ENCODE measurements at regions not wholly inside any gene's neighbourhood (a gene's known extent, or its start where the extent isn't known, plus 50 kb on each side); places are given as distances from the start of the nearest gene placed in this dataset.
"Not testable (repeated sequence)": the region's sequence is repeated elsewhere in the genome, so short reads cannot be mapped to it uniquely, and the experiment has no call there.

DNA sequence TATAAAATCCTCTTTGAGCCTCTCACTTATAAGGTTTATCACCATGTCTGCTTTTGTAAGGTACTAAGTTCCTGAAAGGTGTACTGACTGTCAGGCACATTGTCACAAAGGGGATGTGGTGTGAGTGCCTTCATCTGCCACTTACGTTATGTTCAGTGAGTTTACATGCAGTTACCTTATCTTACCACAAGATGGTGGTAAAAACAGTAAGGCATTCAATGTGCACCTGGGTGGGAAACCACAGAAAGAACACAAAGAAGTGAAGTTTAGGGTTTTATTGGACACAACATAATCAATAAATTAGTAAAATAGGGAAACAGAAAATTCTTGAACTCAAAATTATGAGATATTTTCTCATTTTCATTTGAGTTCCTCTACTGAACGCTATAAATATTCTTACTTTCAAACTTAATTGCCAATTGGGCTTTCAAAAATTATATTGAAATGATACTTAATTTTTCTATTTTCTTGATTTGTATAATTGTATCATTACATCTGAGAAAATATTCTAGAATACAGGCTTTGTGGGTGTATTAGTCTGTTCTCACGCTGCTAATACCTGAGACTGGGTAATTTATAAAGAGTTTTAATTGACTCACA lies 650.8 kb downstream of the PCDH7 start:
- DNase-seq: peak in 1 of 2 donors; percentile 30

- DNase-seq: peak; percentile 80 to 81
These were observed 654.2 kb downstream of the PCDH7 start for GRCh38 chr4:31374256-31374960.

DNA sequence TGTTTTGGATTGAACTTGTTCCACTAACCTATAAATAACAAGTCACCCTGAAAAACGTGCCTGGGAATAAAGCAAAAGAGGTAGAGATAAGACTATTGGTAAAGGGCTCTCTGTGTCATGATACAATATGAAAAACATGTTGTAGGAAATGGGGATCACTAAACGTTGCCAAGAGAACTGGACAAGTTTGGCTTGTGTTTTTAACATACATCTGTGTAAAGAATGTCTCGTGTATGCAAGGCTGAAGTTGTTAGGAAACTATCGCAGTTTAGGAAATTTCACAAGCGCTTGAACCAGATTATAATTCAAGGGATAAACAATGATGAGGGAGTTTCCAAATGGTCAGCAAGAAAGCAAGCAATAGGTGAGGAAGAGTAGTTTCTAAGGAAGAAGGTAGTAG lies 655.8 kb downstream of the PCDH7 start:
- DNase-seq: peak; percentile 42 to 45

DNA sequence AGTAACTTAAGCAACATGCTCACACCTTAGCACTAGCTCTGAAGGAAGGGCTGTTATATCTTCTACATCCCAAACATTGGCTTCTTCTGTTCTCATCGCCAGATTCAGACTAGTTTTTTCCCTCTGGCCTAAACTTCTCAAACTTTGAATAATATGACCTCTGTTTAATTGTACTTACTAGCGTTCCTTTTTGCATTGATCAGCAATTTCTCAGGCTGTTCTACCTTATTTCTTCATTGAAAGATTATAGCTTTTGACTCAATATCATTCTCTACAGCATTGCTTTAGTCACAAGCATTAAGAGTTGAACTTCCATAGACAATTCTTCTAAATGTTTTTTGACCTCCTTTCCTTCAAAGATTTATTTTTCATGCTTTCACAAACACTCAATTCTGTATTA lies 659.2 kb downstream of the PCDH7 start:
- no peak for DNase-seq

- no peak for DNase-seq
These were observed 663.6 kb downstream of the PCDH7 start for GRCh38 chr4:31383767-31384166.

GRCh38 chr4:31390849-31391248 lies 670.7 kb downstream of the PCDH7 start:
- DNase-seq: no peak

DNA sequence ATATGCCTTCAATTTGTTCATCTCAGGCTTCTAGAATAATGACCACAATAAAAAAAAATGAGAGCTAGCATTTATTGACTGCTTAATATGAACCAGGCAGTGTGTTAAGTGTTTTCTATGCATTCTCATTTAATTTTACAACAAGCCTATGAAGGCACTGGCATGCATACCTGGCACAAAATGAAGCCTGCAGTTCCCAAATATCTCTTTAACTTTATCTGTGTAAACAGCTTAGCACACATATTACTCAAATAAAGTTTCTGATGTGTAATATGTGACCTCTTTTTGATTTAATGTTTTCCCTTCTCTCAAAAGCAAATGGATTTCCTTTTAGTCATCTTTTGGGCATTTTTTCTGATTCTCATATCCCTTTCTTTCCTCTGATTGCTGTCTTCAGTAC lies 671.8 kb downstream of the PCDH7 start:
- DNase-seq: no peak

DNA sequence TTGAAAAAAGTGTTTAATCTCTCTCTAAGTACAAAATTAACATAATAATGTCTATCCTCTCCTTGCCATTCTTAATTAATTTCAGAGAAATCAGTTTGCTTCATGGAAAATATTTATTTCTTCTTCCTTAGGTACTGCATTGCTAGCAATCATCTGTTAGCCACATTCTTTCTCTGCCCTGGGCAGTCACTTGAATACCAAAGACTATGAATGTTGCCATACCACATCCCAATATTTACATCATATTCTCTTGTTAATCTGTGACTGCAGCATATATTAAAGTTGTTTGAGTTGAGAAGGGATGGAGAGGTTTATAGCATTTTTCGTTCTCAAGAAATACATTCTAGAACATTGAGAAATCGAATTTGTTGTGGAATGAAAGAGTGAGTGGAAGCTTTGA lies 672.8 kb downstream of the PCDH7 start:
- no peak for DNase-seq

DNA sequence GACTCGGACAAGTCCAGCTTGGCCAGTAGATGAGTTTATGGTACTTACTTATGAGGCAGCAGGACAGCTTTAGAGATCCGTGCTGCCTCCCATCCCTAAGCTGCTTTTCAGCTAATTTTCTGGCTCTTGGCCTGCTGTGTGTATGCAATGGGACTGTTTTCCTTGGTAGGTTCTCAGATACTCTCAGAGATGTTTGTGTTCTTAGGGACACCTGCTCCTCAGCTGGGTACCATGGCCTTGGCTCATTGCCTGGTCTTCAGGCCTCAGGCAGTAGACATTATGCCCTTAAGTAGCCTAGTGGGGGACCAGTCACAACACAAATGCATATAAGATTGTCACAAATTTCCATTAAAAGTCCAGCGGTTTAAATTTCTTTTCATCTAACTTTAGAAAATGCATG lies 688.0 kb downstream of the PCDH7 start:
- no peak for DNase-seq

- DNase-seq: no peak
These were observed 691.4 kb downstream of the PCDH7 start for GRCh38 chr4:31411565-31411964.

DNA sequence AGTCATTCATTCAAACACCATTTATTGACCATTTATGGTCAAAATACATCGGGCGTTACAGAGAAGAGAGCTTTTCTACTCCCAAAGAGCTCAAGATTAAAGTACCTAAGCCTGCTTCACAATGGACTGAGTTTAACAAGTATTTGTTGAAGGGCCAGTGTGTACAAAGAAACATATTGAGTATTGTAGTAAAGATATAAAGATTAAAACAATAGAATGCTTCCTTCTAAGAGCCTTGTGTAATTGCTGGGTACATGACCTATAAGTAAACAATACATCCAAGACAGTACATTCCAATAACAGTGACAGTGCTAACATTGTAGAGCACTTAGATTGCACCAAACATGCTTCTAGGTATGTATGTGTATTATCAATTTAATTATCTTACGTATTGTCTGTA lies 695.5 kb downstream of the PCDH7 start:
- no peak for DNase-seq

GRCh38 chr4:31416498-31416897 lies 696.3 kb downstream of the PCDH7 start:
- no peak for DNase-seq

DNA sequence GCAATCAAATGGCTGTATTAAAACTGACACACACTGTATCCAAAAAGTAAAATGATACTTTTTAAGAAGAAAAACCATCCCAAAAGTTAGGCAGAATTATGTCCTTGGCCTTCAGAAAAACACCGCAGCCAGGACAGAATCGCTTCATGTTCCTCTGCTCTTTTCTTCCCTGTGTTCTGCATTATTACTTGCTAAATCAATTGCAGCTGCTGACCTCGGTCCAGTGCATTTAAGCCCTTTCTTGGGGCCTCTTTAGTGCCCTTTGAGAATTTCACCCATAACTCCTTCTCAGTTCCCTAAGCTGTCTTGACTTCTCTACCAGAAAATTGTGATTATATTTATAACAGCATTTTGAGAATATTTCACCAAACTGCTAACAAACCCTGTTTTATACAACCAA lies 696.9 kb downstream of the PCDH7 start:
- DNase-seq: no peak

- DNase-seq: no peak
These were observed 701.8 kb downstream of the PCDH7 start for GRCh38 chr4:31422006-31422405.

GRCh38 chr4:31427691-31428090 lies 707.5 kb downstream of the PCDH7 start:
- no peak for DNase-seq

GRCh38 chr4:31442236-31442635 lies 722.1 kb downstream of the PCDH7 start:
- DNase-seq: no peak

DNA sequence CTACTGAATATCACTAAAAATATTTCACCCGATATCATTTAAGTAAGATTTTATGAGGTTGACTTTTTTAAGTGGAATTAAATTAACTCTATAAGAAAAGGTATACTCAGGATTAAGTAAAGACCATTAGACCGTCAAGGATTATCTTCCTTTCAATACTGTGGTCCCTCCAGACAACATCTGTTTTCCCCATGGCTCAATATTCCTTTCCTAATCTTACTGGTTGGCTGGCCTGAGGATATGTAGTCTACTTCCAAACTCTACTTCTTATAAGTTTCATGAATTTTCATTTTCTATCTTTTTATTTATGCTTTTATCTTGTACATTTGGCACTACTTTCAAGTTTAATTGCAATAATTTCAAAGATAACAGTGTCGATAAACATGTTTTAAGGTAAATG lies 725.4 kb downstream of the PCDH7 start:
- DNase-seq: no peak

- no peak for DNase-seq
These were observed 735.4 kb downstream of the PCDH7 start for GRCh38 chr4:31455612-31456011.

DNA sequence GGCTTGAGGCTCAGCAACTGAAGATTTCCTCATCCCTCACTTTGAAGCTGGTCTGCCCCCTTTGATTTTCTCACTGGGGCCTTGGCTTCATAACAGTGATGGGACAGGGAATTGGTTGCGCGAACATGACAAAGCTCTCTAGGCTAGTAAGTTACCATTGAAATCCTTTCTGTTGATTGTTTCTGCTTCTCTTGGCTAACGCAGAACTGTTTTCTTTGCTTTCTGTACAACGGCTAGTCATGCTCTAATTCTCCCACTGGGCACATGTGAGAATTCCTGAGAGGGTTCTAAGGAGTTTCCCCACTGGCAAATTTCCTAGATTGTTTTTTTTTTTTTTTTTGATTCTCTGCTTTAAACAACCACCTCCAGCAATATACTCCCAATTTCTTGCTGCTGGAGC lies 738.6 kb downstream of the PCDH7 start:
- no peak for DNase-seq

DNA sequence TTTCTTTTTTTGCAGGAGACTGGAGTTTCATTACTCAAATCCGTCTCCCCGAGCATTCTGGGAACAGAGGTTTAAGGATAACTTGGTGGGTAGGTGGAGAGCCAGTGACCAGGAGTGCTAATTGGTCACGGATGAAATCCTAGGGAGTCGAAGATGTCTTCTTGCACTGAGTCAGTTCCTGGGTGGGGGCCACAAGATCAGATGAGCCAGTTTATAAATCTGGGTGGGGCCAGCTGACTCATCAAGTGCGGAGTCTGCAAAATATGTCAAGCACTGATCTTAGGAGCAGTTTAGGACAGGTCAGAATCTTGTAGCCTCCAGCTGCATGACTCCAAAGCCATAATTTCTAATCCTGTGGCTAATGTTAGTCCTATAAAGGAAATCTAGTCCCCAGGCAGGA lies 741.3 kb downstream of the PCDH7 start:
- DNase-seq: no peak

GRCh38 chr4:31467781-31468180 lies 747.6 kb downstream of the PCDH7 start:
- DNase-seq: no peak

DNA sequence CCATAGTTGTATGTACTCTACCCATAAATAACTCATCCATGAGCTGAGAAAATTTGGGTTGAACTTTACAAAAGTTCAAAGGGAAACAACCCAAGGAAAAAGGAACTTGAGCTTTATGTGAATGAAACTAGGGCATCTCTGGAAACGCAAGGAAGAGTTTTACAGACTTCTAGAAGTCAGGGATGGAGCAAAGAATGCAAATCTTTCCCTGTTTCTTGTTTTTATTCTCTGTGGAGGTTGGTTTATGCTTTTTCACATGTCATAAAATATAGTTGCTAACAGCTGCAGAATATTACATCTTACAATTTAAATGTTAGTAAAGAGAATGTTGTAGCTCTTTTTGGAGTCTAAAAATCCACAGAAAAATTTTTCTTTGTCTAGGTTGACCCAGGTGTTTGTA lies 754.1 kb downstream of the PCDH7 start:
- DNase-seq: no peak

- no peak for DNase-seq
These were observed 762.5 kb downstream of the PCDH7 start for GRCh38 chr4:31482691-31483090.

GRCh38 chr4:31499216-31499615 lies 779.0 kb downstream of the PCDH7 start:
- not testable (repeated sequence) for DNase-seq
